Uterus (tissue), 3 donors: ENCODE measurements at regions not wholly inside any gene's neighbourhood (a gene's known extent, or its start where the extent isn't known, plus 50 kb on each side); places are given as distances from the start of the nearest gene placed in this dataset. TPM values are rescaled to one million over a fixed set of nuclear protein-coding genes. Genes with fewer than 3 reads are reported as not detected.

Experiments used
- DNase-seq, 2 donors: peaks; one replicate each; pipeline ENCODE4 v3.0.0-alpha.2; 2019 to 2020
- H3K27ac ChIP-seq, 2 donors: fragments of 200-600 bp; sonication (generic); 1 replicate in 1 of 2; 2 replicates in 1 of 2; pipeline ENCODE4 v1.5.1; 2016 to 2018
- H3K27me3 ChIP-seq, 2 donors: fragments of 200-600 bp; sonication (generic); one replicate each; pipeline ENCODE4 v1.5.1; 2018 to 2019; ENCODE audit warnings: control low read depth in 1 of 2
- H3K36me3 ChIP-seq, 2 donors: fragments of 200-600 bp; sonication (generic); one replicate each; pipeline ENCODE4 v1.5.1; 2019; ENCODE audit warnings: control low read depth in 1 of 2
- H3K4me1 ChIP-seq, 2 donors: fragments of 200-600 bp; sonication (generic); one replicate each; pipeline ENCODE4 v1.5.1; 2018 to 2019; ENCODE audit warnings: control low read depth in 1 of 2
- H3K4me3 ChIP-seq, 2 donors: fragments of 200-600 bp; sonication (generic); 1 replicate in 1 of 2; 2 replicates in 1 of 2; pipeline ENCODE4 v1.5.1; 2018 to 2019; ENCODE audit warnings: mild to moderate bottlenecking in 1 of 2
- H3K9me3 ChIP-seq, 2 donors: fragments of 200-600 bp; sonication (generic); one replicate each; pipeline ENCODE4 v1.5.1; 2019; ENCODE audit warnings: control low read depth in 1 of 2
- CTCF ChIP-seq, 4 experiments: fragments of 200-600 bp in 2 of 4; fragments of 450-650 bp in 2 of 4; sonication (generic) in 2 of 4; IDR thresholded peaks; one replicate each; pipeline ENCODE4 v1.5.1; 2016 to 2019; ENCODE audit warnings: antibody characterized with exemption in 4 of 4, mild to moderate bottlenecking in 2 of 4, moderate library complexity in 1 of 4
- POLR2A ChIP-seq, 2 donors: fragments of 450-650 bp; IDR thresholded peaks; one replicate each; pipeline ENCODE4 v1.6.1; 2016; ENCODE audit warnings: antibody characterized with exemption in 2 of 2, mild to moderate bottlenecking in 1 of 2, moderate library complexity in 1 of 2
- intact Hi-C: fragments of 100-400 bp; cut with DNase I; formaldehyde crosslinking; loops from one replicate; pipeline ENCODE4 v1.15.1; 2023; ENCODE audit warnings: low total_unique reads
- microRNA-seq: library from miRNA; unstranded; fragments of <30 nt; microRNA quantifications from one replicate; pipeline ENCODE4, GENCODE V29; 2016; ENCODE audit warnings: borderline microRNAs expressed, borderline replicate concordance
- small RNA-seq: library from RNA; depleted of rRNA; stranded (forward); fragments of <200 nt; gene quantifications from one replicate; pipeline ENCODE3, GENCODE V24; 2016
- donor health status: DM: yes; HTN: yes; CAD: no.

DNA sequence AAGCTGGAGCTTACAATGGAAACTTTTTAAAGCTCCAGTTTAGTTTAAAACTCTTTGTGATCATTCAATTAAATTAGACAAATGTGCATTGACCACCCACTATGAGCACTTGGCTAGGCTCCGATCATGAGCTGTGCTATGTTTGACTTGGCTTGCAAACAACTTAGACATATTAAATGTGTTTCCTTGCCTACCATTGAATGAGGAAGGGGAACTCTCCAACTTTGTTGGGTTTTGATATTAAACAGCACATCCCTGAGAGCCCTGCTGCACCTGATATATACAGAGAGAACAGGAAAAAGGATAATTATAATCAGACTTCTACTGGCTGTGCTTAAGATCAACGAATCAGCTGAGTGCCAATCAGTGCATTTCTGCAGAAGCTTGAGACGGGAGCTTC is 71.4 kb upstream of the ADGRL3 start:
- H3K36me3 ChIP-seq, result no peaks in the 10 kb centered on the region
- TF ChIP-seq CTCF (IDR thresholded peaks at IDR 0.05) (no peak), POLR2A (IDR thresholded peaks at IDR 0.05) (no peak)
- no peak for DNase-seq
- no peaks in the 10 kb centered on the region for H3K27me3 ChIP-seq
- no peak overlapping the region for H3K4me3 ChIP-seq
- H3K4me1 ChIP-seq, result no peaks in the 10 kb centered on the region
- intact Hi-C loops, result no loop called here
- no peaks in the 10 kb centered on the region for H3K9me3 ChIP-seq
- H3K27ac ChIP-seq, result no peak overlapping the region

GRCh38 chr4:61129971-61130370 is 70.2 kb upstream of the ADGRL3 start:
- no peaks in the 10 kb centered on the region for H3K27me3 ChIP-seq
- TF ChIP-seq POLR2A (IDR thresholded peaks at IDR 0.05) (no peak), CTCF (IDR thresholded peaks at IDR 0.05) (no peak)
- no peak overlapping the region for H3K27ac ChIP-seq
- intact Hi-C loops, result no loop called here
- no peaks in the 10 kb centered on the region for H3K4me1 ChIP-seq
- H3K9me3 ChIP-seq, result no peaks in the 10 kb centered on the region
- H3K36me3 ChIP-seq, result no peaks in the 10 kb centered on the region
- no peak for DNase-seq
- H3K4me3 ChIP-seq, result no peak overlapping the region

GRCh38 chr4:61143461-61143860 is 56.7 kb upstream of the ADGRL3 start:
- H3K4me1 ChIP-seq, result no peaks in the 10 kb centered on the region
- no peaks in the 10 kb centered on the region for H3K27me3 ChIP-seq
- H3K36me3 ChIP-seq, result no peaks in the 10 kb centered on the region
- H3K27ac ChIP-seq, result no peak overlapping the region
- TF ChIP-seq CTCF (IDR thresholded peaks at IDR 0.05) (no peak), POLR2A (IDR thresholded peaks at IDR 0.05) (no peak)
- no peak for DNase-seq
- no peaks in the 10 kb centered on the region for H3K9me3 ChIP-seq
- no peak overlapping the region for H3K4me3 ChIP-seq
- intact Hi-C loops, result no loop called here

GRCh38 chr4:61149278-61149677 is 50.8 kb upstream of the ADGRL3 start:
- DNase-seq, result no peak
- Histone ChIP-seq H3K36me3 (no peaks in the 10 kb centered on the region), H3K4me1 (no peaks in the 10 kb centered on the region), H3K9me3 (no peaks in the 10 kb centered on the region), H3K4me3 (no peak overlapping the region), H3K27me3 (no peaks in the 10 kb centered on the region), H3K27ac (no peak overlapping the region)
- TF ChIP-seq POLR2A (IDR thresholded peaks at IDR 0.05) (no peak), CTCF (IDR thresholded peaks at IDR 0.05) (no peak)
- intact Hi-C loops, result no loop called here

Small RNA genes lying in the stretch of these regions (microRNA-seq; reads per million reads assigned to microRNA genes)
- gene MIR548AG1, result not detected

Small RNA genes lying in the stretch of these regions (small RNA-seq; reads per million reads assigned to genes)
- gene MIR548AG1, result not detected
- not detected for gene RF00019
- gene RNU6-1325P, result not detected
